Endothelial cell of umbilical vein (primary cell): ENCODE measurements at regions not wholly inside any gene's neighbourhood (a gene's known extent, or its start where the extent isn't known, plus 50 kb on each side); places are given as distances from the start of the nearest gene placed in this dataset.

ENCODE experiments used
- BruUV-seq: library from RNA; stranded (reverse); fragments of 400-500 nt; replicated peaks from 2 replicates; lab custom pipeline; 2021; lab: Mats Ljungman, UMichigan
- CTCF ChIA-PET: fragments of 300-600, 350-600 bp; sonication (Branson Sonifier 250); formaldehyde crosslinking; loops from one replicate; lab custom pipeline; 2021; ENCODE audit warnings: antibody characterized with exemption, inconsistent platforms; lab: Charles Lee
- POLR2A ChIA-PET: fragments of 300-600, 350-600 bp; sonication (Branson Sonifier 250); formaldehyde crosslinking; loops from one replicate; lab custom pipeline; 2021; ENCODE audit warnings: antibody characterized with exemption, inconsistent platforms; lab: Charles Lee
- DNase-seq: peaks from one replicate; pipeline ENCODE4 v3.0.0-alpha.2; 2011; ENCODE audit warnings: low read depth, low spot score
- FAIRE-seq: peaks from 2 replicates; lab custom pipeline; 2011; peaks lifted over from hg19 to GRCh38; lab: Jason Lieb, UNC
- H2AFZ ChIP-seq: 2 replicates; pipeline ENCODE4 v1.6.0; 2012; ENCODE audit warnings: low read depth, low read length, control low read depth, inconsistent platforms
- H3K27ac ChIP-seq: 2 replicates; pipeline ENCODE4 v1.5.1; 2011; ENCODE audit warnings: low read depth, mild to moderate bottlenecking, control low read depth, low read length, moderate library complexity; ENCODE audit not compliant: insufficient read depth
- H3K27me3 ChIP-seq, 2 experiments: 2 replicates each; pipeline versions ENCODE4 v1.6.0 to v1.6.1; 2011; ENCODE audit warnings: low read length in 2 of 2, mixed read lengths in 1 of 2; ENCODE audit not compliant: control insufficient read depth in 2 of 2, insufficient read depth in 2 of 2
- H3K36me3 ChIP-seq, 2 experiments: 2 replicates in 1 of 2; 3 replicates in 1 of 2; pipeline ENCODE4 v1.5.1; 2011; ENCODE audit warnings: low read length in 2 of 2, mild to moderate bottlenecking in 1 of 2, moderate library complexity in 1 of 2; ENCODE audit not compliant: control insufficient read depth in 2 of 2, insufficient read depth in 2 of 2; ENCODE audit errors: extremely low read depth in 1 of 2
- H3K4me1 ChIP-seq: 3 replicates; pipeline ENCODE4 v1.5.1; 2011; ENCODE audit warnings: mild to moderate bottlenecking, low read length; ENCODE audit not compliant: control insufficient read depth, insufficient read depth; ENCODE audit errors: extremely low read depth
- H3K4me2 ChIP-seq: 2 replicates; pipeline ENCODE4 v1.6.1; 2011; ENCODE audit warnings: low read length, control low read depth, mixed read lengths; ENCODE audit not compliant: insufficient read depth
- H3K4me3 ChIP-seq, 3 experiments: fragments of 200-600 bp in 1 of 3; sonication (generic), shearing (Covaris generic) in 1 of 3; replicated peaks in 1 of 3; 2 replicates each; pipeline ENCODE4 v1.5.1; 2011 to 2016; ENCODE audit warnings: control low read depth in 3 of 3, low read length in 3 of 3, mild to moderate bottlenecking in 2 of 3, inconsistent platforms in 1 of 3, low read depth in 1 of 3, moderate library complexity in 1 of 3; ENCODE audit not compliant: insufficient read depth in 1 of 3
- H3K79me2 ChIP-seq: 2 replicates; pipeline ENCODE4 v1.6.0; 2012; ENCODE audit warnings: low read length, inconsistent platforms; ENCODE audit not compliant: control insufficient read depth, insufficient read depth
- H3K9ac ChIP-seq: replicated peaks from 2 replicates; pipeline ENCODE3; 2011; ENCODE audit warnings: low read length, control low read depth; ENCODE audit not compliant: insufficient read depth; ENCODE audit errors: extremely low read depth
- H3K9me1 ChIP-seq: replicated peaks from 3 replicates; pipeline ENCODE4 v1.6.0; 2011; ENCODE audit warnings: mild to moderate bottlenecking, low read length; ENCODE audit not compliant: control insufficient read depth, insufficient read depth; ENCODE audit errors: extremely low read depth
- H3K9me3 ChIP-seq: replicated peaks from 2 replicates; pipeline ENCODE4 v1.5.1; 2012; ENCODE audit warnings: low read length, inconsistent platforms; ENCODE audit not compliant: control insufficient read depth, insufficient read depth
- H4K20me1 ChIP-seq: replicated peaks from 2 replicates; pipeline ENCODE3; 2011; ENCODE audit warnings: mild to moderate bottlenecking, low read length; ENCODE audit not compliant: control insufficient read depth, insufficient read depth; ENCODE audit errors: extremely low read depth
- EZH2 ChIP-seq: IDR thresholded peaks from 2 replicates; pipeline ENCODE4 v1.6.1; 2012; ENCODE audit warnings: borderline replicate concordance, low read depth, mild to moderate bottlenecking, moderate library complexity, low read length, inconsistent platforms; ENCODE audit not compliant: severe bottlenecking
- FOS ChIP-seq: IDR thresholded peaks from 2 replicates; pipeline ENCODE4 v1.6.1; 2011; ENCODE audit warnings: mild to moderate bottlenecking, low read length, moderate library complexity, borderline replicate concordance; ENCODE audit not compliant: insufficient read depth
- GATA2 ChIP-seq: IDR thresholded peaks from 2 replicates; pipeline ENCODE4 v1.7.0; 2011; ENCODE audit warnings: low read depth, mild to moderate bottlenecking, moderate library complexity, mixed read lengths, low read length; ENCODE audit not compliant: insufficient read length, insufficient read depth
- JUN ChIP-seq: IDR thresholded peaks from 2 replicates; pipeline ENCODE4 v1.6.1; 2011; ENCODE audit warnings: borderline replicate concordance, low read depth; ENCODE audit not compliant: insufficient read length, insufficient read depth
- MYC ChIP-seq: IDR thresholded peaks from one replicate; pipeline ENCODE4 v1.6.1; 2011; ENCODE audit warnings: mild to moderate bottlenecking, low read depth, low read length
- POLR2A ChIP-seq: IDR thresholded peaks from 2 replicates; pipeline ENCODE4 v1.6.1; 2012; ENCODE audit warnings: low read depth, mild to moderate bottlenecking, control low read depth, low read length
- POLR2AphosphoS5 ChIP-seq: IDR thresholded peaks from 2 replicates; pipeline ENCODE4 v1.6.1; 2012; ENCODE audit warnings: low read depth, mild to moderate bottlenecking, control low read depth, low read length, moderate library complexity; ENCODE audit not compliant: insufficient read depth
- dilution Hi-C: fragments of 300-500 bp; cut with MboI; formaldehyde crosslinking; loops from one replicate; pipeline ENCODE4 v1.15.0; 2019; ENCODE audit warnings: low sequenced_read_pairs; ENCODE audit not compliant: extremely low pct_ligation_motif_present
- intact Hi-C: fragments of 100-400 bp; cut with micrococcal nuclease; formaldehyde crosslinking; loops from one replicate; pipeline ENCODE4 v1.10.0; 2022
- TF ChIP-seq, protein P1 (sequence below): IDR thresholded peaks from 2 replicates; pipeline ENCODE4 v1.6.1; 2011; ENCODE audit not compliant: insufficient read depth, insufficient read length
- TF ChIP-seq, protein P2 (sequence below), 2 donors: IDR thresholded peaks; 1 replicate in 1 of 2; 2 replicates in 1 of 2; pipeline ENCODE4 v1.5.1; 2011; ENCODE audit warnings: low read length in 2 of 2, mild to moderate bottlenecking in 2 of 2, moderate library complexity in 2 of 2, control low read depth in 1 of 2, inconsistent platforms in 1 of 2, low read depth in 1 of 2; ENCODE audit not compliant: insufficient read depth in 1 of 2; ENCODE audit errors: extremely low read depth in 1 of 2

DNA sequence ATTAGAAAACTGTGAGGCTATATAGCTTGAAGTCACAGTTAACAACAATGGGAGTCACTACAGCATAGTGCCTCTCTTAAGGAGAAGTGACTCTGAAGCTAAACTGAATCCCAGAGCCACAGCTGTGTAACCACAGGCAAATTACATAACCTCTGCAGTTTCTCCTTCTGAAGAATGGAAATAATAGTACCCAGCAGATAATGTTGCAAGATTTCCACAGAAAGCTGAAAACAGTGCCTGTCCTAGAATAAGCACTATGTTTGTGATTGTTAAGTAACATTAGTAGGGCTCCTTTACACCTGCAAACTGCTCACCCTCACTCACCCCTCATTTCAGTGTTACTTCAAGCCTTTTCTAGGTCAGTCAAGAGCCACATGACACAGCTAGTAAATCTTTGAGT, 886.7 kb downstream of the PLA2G4A start:
- TF ChIP-seq FOS = no peak
- no peak for TF ChIP-seq POLR2AphosphoS5
- TF ChIP-seq, protein P1, sequence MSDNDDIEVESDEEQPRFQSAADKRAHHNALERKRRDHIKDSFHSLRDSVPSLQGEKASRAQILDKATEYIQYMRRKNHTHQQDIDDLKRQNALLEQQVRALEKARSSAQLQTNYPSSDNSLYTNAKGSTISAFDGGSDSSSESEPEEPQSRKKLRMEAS = no peak
- no peak for TF ChIP-seq JUN
- TF ChIP-seq, protein P2, sequence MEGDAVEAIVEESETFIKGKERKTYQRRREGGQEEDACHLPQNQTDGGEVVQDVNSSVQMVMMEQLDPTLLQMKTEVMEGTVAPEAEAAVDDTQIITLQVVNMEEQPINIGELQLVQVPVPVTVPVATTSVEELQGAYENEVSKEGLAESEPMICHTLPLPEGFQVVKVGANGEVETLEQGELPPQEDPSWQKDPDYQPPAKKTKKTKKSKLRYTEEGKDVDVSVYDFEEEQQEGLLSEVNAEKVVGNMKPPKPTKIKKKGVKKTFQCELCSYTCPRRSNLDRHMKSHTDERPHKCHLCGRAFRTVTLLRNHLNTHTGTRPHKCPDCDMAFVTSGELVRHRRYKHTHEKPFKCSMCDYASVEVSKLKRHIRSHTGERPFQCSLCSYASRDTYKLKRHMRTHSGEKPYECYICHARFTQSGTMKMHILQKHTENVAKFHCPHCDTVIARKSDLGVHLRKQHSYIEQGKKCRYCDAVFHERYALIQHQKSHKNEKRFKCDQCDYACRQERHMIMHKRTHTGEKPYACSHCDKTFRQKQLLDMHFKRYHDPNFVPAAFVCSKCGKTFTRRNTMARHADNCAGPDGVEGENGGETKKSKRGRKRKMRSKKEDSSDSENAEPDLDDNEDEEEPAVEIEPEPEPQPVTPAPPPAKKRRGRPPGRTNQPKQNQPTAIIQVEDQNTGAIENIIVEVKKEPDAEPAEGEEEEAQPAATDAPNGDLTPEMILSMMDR (IDR thresholded peaks at IDR 0.05; ENCODE audit: extremely low read depth in 1 of 2, insufficient read depth in 1 of 2, low read depth in 1 of 2, low read length in 2 of 2) = no peak
- no peak for TF ChIP-seq POLR2A
- no peak for TF ChIP-seq EZH2
- no peak for TF ChIP-seq GATA2
- TF ChIP-seq MYC = no peak
- intact Hi-C loops (no loop called here), dilution Hi-C loops (no loop called here)
- no peaks in the 10 kb centered on the region for H3K9me1 ChIP-seq
- BruUV-seq = no TSS peak
- no peaks in the 10 kb centered on the region for H3K27me3 ChIP-seq
- H3K27ac ChIP-seq = no peak overlapping the region
- H3K36me3 ChIP-seq = no peaks in the 10 kb centered on the region
- H3K4me1 ChIP-seq = no peaks in the 10 kb centered on the region
- H4K20me1 ChIP-seq = no peaks in the 10 kb centered on the region
- no peak overlapping the region for H3K4me3 ChIP-seq
- CTCF ChIA-PET = no interaction called here
- FAIRE-seq = no peak
- no peak overlapping the region for H2AFZ ChIP-seq
- POLR2A ChIA-PET = no interaction called here
- H3K9ac ChIP-seq = no peak overlapping the region
- DNase-seq = no peak
- H3K4me2 ChIP-seq = no peak overlapping the region
- H3K9me3 ChIP-seq = no peaks in the 10 kb centered on the region
- no peaks in the 10 kb centered on the region for H3K79me2 ChIP-seq
